ENCODE measurements at regions not wholly inside any gene's neighbourhood (a gene's known extent, or its start where the extent isn't known, plus 50 kb on each side); places are given as distances from the start of the nearest gene placed in this dataset.
"Not testable (repeated sequence)": the region's sequence is repeated elsewhere in the genome, so short reads cannot be mapped to it uniquely, and the experiment has no call there.

DNA sequence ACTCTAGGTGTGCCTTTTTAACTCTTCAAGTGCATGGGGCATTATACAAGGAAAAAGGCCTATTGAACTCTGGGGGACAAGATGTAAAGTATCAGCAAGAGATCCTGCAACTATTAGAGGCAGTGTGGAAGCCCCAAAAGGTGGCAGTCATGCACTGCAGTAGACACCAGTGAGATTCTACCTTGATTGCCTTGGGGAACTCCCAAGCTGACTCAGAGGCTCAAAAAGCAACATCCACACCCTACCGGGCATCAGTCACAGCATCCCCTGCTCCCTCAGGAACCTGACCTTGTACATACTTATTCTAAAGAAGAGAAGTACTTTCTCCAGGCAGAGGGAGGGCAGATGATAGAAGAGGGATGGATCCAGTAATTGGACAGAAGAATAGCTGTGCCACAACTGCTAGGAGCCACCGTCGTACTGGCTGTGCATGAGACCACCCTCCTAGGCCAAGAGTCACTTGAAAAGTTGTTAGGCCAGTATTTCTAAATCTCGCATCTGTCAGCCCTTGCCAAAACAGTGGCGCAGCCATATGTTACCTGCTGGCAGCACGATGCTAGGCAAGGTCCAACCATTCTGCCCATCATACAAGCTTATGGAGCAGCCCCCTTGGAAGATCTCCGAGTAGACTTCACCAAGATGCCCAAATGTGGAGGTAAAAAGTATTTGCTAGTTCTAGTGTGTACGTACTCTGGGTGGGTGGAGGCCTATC lies 523.1 kb upstream of the FRG2C start:
- DNase-seq (ENCODE audit: low read depth in 1 of 2, low spot score in 1 of 2), result no peak
- no peak for TF ChIP-seq JUND (IDR thresholded peaks at IDR 0.05; ENCODE audit: low read depth)
- in situ Hi-C loops (cut with HindIII; ENCODE audit: low pct_unique_long_range_greater_than_20kb, low sequenced_read_pairs), result no loop called here

DNA sequence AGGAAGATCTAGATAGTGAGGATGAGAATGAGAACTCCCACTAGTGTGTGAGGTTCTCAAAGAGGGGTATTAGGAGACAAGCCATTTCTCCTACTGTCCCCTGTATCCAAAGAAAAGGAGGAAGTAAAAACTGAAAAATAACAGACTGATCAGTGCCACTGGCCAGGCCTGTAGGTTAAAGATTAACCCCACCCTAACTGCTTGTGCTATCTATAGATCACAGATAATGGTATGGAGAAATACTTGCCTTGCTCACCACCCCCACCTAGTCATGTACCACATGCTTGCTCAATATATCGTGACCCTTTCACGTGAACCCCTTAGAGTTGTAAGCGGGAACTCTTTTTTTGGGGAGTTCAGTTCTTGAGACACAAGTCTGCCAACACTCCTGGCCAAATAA lies 519.7 kb upstream of the FRG2C start:
- in situ Hi-C loops (cut with HindIII; ENCODE audit: low pct_unique_long_range_greater_than_20kb, low sequenced_read_pairs), result no loop called here
- TF ChIP-seq JUND (IDR thresholded peaks at IDR 0.05; ENCODE audit: low read depth), result no peak

DNA sequence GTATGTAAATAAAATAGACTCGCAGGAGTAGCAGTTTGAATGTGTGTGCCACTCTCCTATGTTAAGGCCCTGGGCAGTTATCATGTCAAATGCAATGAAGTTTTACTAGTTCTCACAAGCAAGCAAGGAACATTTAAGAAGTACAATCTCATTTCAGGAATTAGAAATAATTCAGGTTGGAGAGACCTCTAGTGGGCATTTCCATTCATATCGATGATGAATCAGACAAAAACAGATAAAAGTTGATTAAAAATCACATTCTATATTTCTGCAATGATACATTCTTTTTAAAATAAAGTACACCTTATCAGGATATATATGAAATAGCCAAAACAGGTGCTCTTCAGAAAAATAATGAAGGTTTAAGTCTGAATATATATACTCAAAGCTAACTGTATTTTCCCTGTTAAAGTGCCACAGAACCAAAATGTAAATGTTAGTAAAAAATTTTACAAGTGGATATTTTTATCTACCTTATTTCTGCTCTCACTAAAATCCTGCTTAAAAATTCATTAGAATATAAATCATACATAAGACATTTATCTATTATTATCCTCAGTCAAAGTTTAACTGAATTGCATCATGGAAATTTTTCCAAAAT lies 492.4 kb upstream of the FRG2C start:
- in situ Hi-C loops (cut with HindIII; ENCODE audit: low pct_unique_long_range_greater_than_20kb, low sequenced_read_pairs), result no loop called here
- DNase-seq (ENCODE audit: low read depth in 1 of 2, low spot score in 1 of 2), result peak in 1 of 2 experiments; percentile 29
- TF ChIP-seq JUND (IDR thresholded peaks at IDR 0.05; ENCODE audit: low read depth), result no peak

More for the DNA sequence above, 519.7 kb upstream of the FRG2C start:
- no peak for DNase-seq (ENCODE audit: low read depth in 1 of 2, low spot score in 1 of 2)

- DNase-seq (ENCODE audit: low read depth in 1 of 2, low spot score in 1 of 2), result no peak
- TF ChIP-seq JUND (IDR thresholded peaks at IDR 0.05; ENCODE audit: low read depth), result no peak
- in situ Hi-C loops (cut with HindIII; ENCODE audit: low pct_unique_long_range_greater_than_20kb, low sequenced_read_pairs), result no loop called here
Observed at GRCh38 chr3:75176937-75177336, 487.2 kb upstream of the FRG2C start.

GRCh38 chr3:75180235-75180944 lies 483.7 kb upstream of the FRG2C start:
- DNase-seq (ENCODE audit: low read depth in 1 of 2, low spot score in 1 of 2), result no peak
- in situ Hi-C loops (cut with HindIII; ENCODE audit: low pct_unique_long_range_greater_than_20kb, low sequenced_read_pairs), result no loop called here
- no peak for TF ChIP-seq JUND (IDR thresholded peaks at IDR 0.05; ENCODE audit: low read depth)

DNA sequence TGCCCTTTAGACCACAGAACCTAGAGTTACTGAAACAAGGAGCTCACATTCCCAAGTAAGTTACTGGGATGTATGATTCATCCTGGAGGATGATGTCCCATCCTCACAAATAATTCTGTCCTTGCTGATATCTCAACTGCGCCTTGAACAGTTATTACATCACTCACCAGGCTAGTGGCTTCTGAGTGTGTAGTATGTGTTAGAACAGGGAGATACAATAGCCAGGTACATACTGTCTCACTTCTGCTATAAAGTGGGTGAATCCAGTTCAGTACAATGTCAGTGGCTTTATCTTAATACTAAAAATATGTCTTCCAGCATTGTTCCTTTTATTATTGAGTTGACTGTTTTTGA lies 483.2 kb upstream of the FRG2C start:
- TF ChIP-seq JUND (IDR thresholded peaks at IDR 0.05; ENCODE audit: low read depth), result no peak
- no peak for DNase-seq (ENCODE audit: low read depth in 1 of 2, low spot score in 1 of 2)
- in situ Hi-C loops (cut with HindIII; ENCODE audit: low pct_unique_long_range_greater_than_20kb, low sequenced_read_pairs), result no loop called here

DNA sequence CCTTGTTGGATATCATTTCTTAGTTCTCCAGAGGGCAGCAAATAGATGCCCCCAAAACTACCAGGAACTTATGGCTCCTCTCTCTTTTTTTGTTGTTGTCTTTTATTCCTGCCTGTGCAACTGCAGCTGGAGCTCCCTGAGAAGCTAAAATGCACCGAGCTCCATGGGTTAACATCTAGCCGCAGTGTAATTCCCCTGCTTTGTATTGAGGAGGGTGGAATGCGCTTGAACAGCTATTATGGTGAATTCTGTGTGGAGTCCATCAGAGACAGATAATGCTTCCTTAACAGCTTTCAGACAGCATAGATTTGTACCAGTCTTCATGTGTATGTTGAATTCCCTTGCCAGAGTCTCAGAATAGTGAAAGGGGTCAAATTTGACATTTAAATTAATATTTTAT lies 475.2 kb upstream of the FRG2C start:
- TF ChIP-seq JUND (IDR thresholded peaks at IDR 0.05; ENCODE audit: low read depth), result no peak
- DNase-seq (ENCODE audit: low read depth in 1 of 2, low spot score in 1 of 2), result no peak
- in situ Hi-C loops (cut with HindIII; ENCODE audit: low pct_unique_long_range_greater_than_20kb, low sequenced_read_pairs), result no loop called here

GRCh38 chr3:75192146-75192616 lies 471.9 kb upstream of the FRG2C start:
- peak in 1 of 2 experiments; percentile 67 for DNase-seq (ENCODE audit: low read depth in 1 of 2, low spot score in 1 of 2)
- TF ChIP-seq JUND (IDR thresholded peaks at IDR 0.05; ENCODE audit: low read depth), result no peak
- in situ Hi-C loops (cut with HindIII; ENCODE audit: low pct_unique_long_range_greater_than_20kb, low sequenced_read_pairs), result no loop called here

- no peak for DNase-seq (ENCODE audit: low read depth in 1 of 2, low spot score in 1 of 2)
- no peak for TF ChIP-seq JUND (IDR thresholded peaks at IDR 0.05; ENCODE audit: low read depth)
- in situ Hi-C loops (cut with HindIII; ENCODE audit: low pct_unique_long_range_greater_than_20kb, low sequenced_read_pairs), result no loop called here
Observed at GRCh38 chr3:75193797-75194196, 470.3 kb upstream of the FRG2C start.

- DNase-seq (ENCODE audit: low read depth in 1 of 2, low spot score in 1 of 2); in situ Hi-C loops (cut with HindIII; ENCODE audit: low pct_unique_long_range_greater_than_20kb, low sequenced_read_pairs): not testable (repeated sequence)
Observed at GRCh38 chr3:75214332-75214731, 449.8 kb upstream of the FRG2C start.

- DNase-seq (ENCODE audit: low read depth in 1 of 2, low spot score in 1 of 2), result peak in 1 of 2 experiments; percentile 7
- TF ChIP-seq JUND (IDR thresholded peaks at IDR 0.05; ENCODE audit: low read depth), result no peak
- in situ Hi-C loops (cut with HindIII; ENCODE audit: low pct_unique_long_range_greater_than_20kb, low sequenced_read_pairs), result no loop called here
Observed at GRCh38 chr3:75218577-75218976, 445.6 kb upstream of the FRG2C start.

GRCh38 chr3:75220932-75221331 lies 443.2 kb upstream of the FRG2C start:
- in situ Hi-C loops (cut with HindIII; ENCODE audit: low pct_unique_long_range_greater_than_20kb, low sequenced_read_pairs), result no loop called here
- no peak for DNase-seq (ENCODE audit: low read depth in 1 of 2, low spot score in 1 of 2)
- no peak for TF ChIP-seq JUND (IDR thresholded peaks at IDR 0.05; ENCODE audit: low read depth)

DNA sequence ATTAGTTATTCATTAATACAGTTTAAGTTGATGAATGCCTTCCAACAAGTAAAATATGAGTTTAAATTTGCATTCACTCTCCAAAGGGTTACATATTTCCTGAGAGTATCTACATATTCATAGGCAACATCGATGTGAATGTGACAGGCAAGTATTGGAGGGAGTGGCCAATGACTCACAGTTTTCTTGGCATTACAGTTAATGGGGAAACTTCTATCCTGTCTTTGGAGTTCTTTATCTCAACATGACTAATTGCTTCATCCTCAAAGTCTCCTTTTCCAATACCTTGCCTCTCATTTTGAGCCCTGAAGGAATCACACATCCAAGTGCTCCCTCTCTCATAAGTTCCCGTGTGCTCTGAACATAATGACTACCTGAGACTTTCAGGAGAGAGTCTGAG lies 439.7 kb upstream of the FRG2C start:
- in situ Hi-C loops (cut with HindIII; ENCODE audit: low pct_unique_long_range_greater_than_20kb, low sequenced_read_pairs), result no loop called here
- DNase-seq (ENCODE audit: low read depth in 1 of 2, low spot score in 1 of 2), result no peak
- TF ChIP-seq JUND (IDR thresholded peaks at IDR 0.05; ENCODE audit: low read depth), result no peak
